ENCODE measurements at regions not wholly inside any gene's neighbourhood (a gene's known extent, or its start where the extent isn't known, plus 50 kb on each side); places are given as distances from the start of the nearest gene placed in this dataset.

DNA sequence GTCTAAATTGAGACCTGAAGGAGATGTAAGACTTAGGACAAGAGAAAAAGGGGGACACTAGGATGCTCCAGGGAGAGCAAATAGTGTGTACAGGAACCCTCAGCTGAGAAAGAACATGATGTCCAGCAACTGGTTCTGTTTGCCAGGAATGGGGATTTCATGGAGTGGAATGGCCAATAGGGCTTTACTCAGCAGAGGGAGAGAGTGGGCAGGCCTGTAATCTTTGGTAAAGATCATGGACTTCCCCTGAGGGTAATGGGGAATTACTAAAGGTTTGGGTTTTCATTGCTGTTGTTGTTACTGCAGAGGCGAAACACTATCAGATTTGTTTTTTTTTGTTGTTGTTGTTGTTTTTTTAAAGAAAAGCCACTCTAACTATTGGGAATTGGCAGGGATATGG, 99.0 kb downstream of the SCN11A start (continued):
- TF ChIP-seq, protein P1, sequence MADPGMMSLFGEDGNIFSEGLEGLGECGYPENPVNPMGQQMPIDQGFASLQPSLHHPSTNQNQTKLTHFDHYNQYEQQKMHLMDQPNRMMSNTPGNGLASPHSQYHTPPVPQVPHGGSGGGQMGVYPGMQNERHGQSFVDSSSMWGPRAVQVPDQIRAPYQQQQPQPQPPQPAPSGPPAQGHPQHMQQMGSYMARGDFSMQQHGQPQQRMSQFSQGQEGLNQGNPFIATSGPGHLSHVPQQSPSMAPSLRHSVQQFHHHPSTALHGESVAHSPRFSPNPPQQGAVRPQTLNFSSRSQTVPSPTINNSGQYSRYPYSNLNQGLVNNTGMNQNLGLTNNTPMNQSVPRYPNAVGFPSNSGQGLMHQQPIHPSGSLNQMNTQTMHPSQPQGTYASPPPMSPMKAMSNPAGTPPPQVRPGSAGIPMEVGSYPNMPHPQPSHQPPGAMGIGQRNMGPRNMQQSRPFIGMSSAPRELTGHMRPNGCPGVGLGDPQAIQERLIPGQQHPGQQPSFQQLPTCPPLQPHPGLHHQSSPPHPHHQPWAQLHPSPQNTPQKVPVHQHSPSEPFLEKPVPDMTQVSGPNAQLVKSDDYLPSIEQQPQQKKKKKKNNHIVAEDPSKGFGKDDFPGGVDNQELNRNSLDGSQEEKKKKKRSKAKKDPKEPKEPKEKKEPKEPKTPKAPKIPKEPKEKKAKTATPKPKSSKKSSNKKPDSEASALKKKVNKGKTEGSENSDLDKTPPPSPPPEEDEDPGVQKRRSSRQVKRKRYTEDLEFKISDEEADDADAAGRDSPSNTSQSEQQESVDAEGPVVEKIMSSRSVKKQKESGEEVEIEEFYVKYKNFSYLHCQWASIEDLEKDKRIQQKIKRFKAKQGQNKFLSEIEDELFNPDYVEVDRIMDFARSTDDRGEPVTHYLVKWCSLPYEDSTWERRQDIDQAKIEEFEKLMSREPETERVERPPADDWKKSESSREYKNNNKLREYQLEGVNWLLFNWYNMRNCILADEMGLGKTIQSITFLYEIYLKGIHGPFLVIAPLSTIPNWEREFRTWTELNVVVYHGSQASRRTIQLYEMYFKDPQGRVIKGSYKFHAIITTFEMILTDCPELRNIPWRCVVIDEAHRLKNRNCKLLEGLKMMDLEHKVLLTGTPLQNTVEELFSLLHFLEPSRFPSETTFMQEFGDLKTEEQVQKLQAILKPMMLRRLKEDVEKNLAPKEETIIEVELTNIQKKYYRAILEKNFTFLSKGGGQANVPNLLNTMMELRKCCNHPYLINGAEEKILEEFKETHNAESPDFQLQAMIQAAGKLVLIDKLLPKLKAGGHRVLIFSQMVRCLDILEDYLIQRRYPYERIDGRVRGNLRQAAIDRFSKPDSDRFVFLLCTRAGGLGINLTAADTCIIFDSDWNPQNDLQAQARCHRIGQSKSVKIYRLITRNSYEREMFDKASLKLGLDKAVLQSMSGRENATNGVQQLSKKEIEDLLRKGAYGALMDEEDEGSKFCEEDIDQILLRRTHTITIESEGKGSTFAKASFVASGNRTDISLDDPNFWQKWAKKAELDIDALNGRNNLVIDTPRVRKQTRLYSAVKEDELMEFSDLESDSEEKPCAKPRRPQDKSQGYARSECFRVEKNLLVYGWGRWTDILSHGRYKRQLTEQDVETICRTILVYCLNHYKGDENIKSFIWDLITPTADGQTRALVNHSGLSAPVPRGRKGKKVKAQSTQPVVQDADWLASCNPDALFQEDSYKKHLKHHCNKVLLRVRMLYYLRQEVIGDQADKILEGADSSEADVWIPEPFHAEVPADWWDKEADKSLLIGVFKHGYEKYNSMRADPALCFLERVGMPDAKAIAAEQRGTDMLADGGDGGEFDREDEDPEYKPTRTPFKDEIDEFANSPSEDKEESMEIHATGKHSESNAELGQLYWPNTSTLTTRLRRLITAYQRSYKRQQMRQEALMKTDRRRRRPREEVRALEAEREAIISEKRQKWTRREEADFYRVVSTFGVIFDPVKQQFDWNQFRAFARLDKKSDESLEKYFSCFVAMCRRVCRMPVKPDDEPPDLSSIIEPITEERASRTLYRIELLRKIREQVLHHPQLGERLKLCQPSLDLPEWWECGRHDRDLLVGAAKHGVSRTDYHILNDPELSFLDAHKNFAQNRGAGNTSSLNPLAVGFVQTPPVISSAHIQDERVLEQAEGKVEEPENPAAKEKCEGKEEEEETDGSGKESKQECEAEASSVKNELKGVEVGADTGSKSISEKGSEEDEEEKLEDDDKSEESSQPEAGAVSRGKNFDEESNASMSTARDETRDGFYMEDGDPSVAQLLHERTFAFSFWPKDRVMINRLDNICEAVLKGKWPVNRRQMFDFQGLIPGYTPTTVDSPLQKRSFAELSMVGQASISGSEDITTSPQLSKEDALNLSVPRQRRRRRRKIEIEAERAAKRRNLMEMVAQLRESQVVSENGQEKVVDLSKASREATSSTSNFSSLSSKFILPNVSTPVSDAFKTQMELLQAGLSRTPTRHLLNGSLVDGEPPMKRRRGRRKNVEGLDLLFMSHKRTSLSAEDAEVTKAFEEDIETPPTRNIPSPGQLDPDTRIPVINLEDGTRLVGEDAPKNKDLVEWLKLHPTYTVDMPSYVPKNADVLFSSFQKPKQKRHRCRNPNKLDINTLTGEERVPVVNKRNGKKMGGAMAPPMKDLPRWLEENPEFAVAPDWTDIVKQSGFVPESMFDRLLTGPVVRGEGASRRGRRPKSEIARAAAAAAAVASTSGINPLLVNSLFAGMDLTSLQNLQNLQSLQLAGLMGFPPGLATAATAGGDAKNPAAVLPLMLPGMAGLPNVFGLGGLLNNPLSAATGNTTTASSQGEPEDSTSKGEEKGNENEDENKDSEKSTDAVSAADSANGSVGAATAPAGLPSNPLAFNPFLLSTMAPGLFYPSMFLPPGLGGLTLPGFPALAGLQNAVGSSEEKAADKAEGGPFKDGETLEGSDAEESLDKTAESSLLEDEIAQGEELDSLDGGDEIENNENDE (IDR thresholded peaks at IDR 0.05; ENCODE audit: insufficient replicate concordance, low read length): no peak
- TF ChIP-seq, protein P2, sequence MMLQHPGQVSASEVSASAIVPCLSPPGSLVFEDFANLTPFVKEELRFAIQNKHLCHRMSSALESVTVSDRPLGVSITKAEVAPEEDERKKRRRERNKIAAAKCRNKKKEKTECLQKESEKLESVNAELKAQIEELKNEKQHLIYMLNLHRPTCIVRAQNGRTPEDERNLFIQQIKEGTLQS (IDR thresholded peaks at IDR 0.05; ENCODE audit: insufficient read depth, low read depth, low read length): no peak
- TF ChIP-seq BCL11A (IDR thresholded peaks at IDR 0.05; ENCODE audit: low read depth in 2 of 2, low read length in 2 of 2): no peak
- TF ChIP-seq EP300 (IDR thresholded peaks at IDR 0.05; ENCODE audit: borderline replicate concordance in 1 of 2, low read depth in 2 of 2, low read length in 2 of 2): no peak
- no peak for TF ChIP-seq ASH2L (IDR thresholded peaks at IDR 0.05; ENCODE audit: low read length)
- no peak for TF ChIP-seq CTBP2 (IDR thresholded peaks at IDR 0.05; ENCODE audit: borderline replicate concordance, insufficient read depth, insufficient read length, low read length)
- TF ChIP-seq CBX8 (IDR thresholded peaks at IDR 0.05; ENCODE audit: borderline replicate concordance, low read depth, low read length): no peak
- no peak for TF ChIP-seq TBP (IDR thresholded peaks at IDR 0.05; ENCODE audit: low read depth, low read length)
- no peak for TF ChIP-seq EZH2 (IDR thresholded peaks at IDR 0.05; ENCODE audit: low read depth, low read length, severe bottlenecking)
- TF ChIP-seq JUN (IDR thresholded peaks at IDR 0.05; ENCODE audit: low read depth, low read length): no peak

All from H1 (cell line).